Activated CD4-positive, alpha-beta memory T cell treated with anti-CD3 and anti-CD28 coated beads, Interleukin-2, amount 10 ng/mL, durations not matched to agents 7 days and 5 days (primary cell): ENCODE measurements at regions not wholly inside any gene's neighbourhood (a gene's known extent, or its start where the extent isn't known, plus 50 kb on each side); places are given as distances from the start of the nearest gene placed in this dataset.
"Not testable (repeated sequence)": the region's sequence is repeated elsewhere in the genome, so short reads cannot be mapped to it uniquely, and the experiment has no call there.

Experiments used
- CTCF ChIA-PET: fragments of 350-600 bp; sonication (Branson Sonifier 250); formaldehyde crosslinking; loops from one replicate; lab custom pipeline; 2021; ENCODE audit warnings: antibody characterized with exemption, inconsistent platforms; lab: Charles Lee
- POLR2A ChIA-PET: fragments of 350-600 bp; sonication (Branson Sonifier 250); formaldehyde crosslinking; loops from one replicate; lab custom pipeline; 2021; ENCODE audit warnings: antibody characterized with exemption; lab: Charles Lee
- DNase-seq: peaks from one replicate; pipeline ENCODE4 v3.0.0-alpha.2; 2020
- H3K27ac Mint-ChIP-seq: one replicate; pipeline ENCODE4 v1.8.0; 2021; ENCODE audit warnings: mild to moderate bottlenecking, mixed read lengths
- H3K27me3 Mint-ChIP-seq: one replicate; pipeline ENCODE4 v1.8.0; 2021; ENCODE audit warnings: mixed read lengths
- H3K36me3 Mint-ChIP-seq: one replicate; pipeline ENCODE4 v1.8.0; 2021; ENCODE audit warnings: low read depth, mixed read lengths
- H3K4me1 Mint-ChIP-seq: one replicate; pipeline ENCODE4 v1.8.0; 2021; ENCODE audit warnings: mixed read lengths
- H3K4me3 Mint-ChIP-seq: one replicate; pipeline ENCODE4 v1.8.0; 2021; ENCODE audit warnings: mild to moderate bottlenecking, mixed read lengths
- H3K9me3 Mint-ChIP-seq: one replicate; pipeline ENCODE4 v1.8.0; 2021; ENCODE audit warnings: mixed read lengths

DNA sequence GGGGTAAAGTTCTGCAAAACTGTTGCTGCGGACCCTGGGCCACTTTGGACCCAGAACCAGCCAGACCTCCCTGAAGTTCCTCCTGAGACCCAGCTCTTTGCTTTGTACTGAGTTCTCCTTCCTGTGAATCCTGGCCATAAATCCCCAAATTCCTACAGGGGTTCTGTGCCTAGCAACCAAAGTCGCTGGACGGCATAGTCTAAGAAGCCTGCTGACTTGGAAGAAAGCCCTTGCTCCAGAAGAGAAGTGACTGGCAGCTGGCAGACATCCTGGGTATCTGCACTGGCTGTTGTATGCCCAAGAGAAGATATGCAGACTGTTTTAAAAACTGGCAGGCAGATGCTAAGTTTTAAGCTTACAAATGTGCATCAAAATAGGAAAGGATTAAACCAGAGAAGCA is 99.9 kb upstream of the SLC24A4 start:
- Mint-ChIP-seq H3K27ac (no peak overlapping the region), H3K4me1 (no peaks in the 10 kb centered on the region), H3K4me3 (no peak overlapping the region), H3K9me3 (no peaks in the 10 kb centered on the region), H3K36me3 (no peaks in the 10 kb centered on the region), H3K27me3 (peaks cover 25% of the 10 kb centered on the region)
- ChIA-PET POLR2A (no interaction called here), CTCF (no interaction called here)
- DNase-seq = no peak

- no peaks in the 10 kb centered on the region for H3K9me3 Mint-ChIP-seq
- no peaks in the 10 kb centered on the region for H3K4me1 Mint-ChIP-seq
- ChIA-PET CTCF (no interaction called here), POLR2A (no interaction called here)
- no peak overlapping the region for H3K4me3 Mint-ChIP-seq
- H3K27ac Mint-ChIP-seq = no peak overlapping the region
- DNase-seq = no peak
- H3K27me3 Mint-ChIP-seq = peaks cover 18% of the 10 kb centered on the region
- H3K36me3 Mint-ChIP-seq = no peaks in the 10 kb centered on the region
Measured at GRCh38 chr14:92224358-92224954, 98.5 kb upstream of the SLC24A4 start.

DNA sequence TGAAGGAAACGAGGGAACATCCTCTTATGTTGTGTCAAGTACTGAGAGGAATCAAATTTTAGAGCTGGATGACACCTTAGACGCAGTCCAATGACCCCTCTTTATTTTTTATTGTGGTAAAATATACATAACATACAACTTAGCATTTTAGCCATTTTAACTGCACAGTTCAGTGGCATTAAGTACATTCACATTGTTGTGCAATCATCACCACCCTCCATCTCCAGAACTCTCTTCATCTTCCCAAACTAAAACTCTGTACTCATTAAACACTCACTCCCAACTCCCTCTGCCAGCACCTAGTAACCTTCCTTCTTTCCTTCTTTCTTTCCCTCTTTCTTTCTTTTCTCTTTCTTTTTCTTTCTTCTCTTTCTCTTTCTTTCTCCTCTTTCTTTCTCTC is 97.2 kb upstream of the SLC24A4 start:
- Mint-ChIP-seq H3K27me3 (peaks cover 23% of the 10 kb centered on the region), H3K27ac (no peak overlapping the region), H3K36me3 (no peaks in the 10 kb centered on the region), H3K4me1 (no peaks in the 10 kb centered on the region), H3K9me3 (no peaks in the 10 kb centered on the region), H3K4me3 (no peak overlapping the region)
- ChIA-PET POLR2A (no interaction called here), CTCF (no interaction called here)
- no peak for DNase-seq

DNA sequence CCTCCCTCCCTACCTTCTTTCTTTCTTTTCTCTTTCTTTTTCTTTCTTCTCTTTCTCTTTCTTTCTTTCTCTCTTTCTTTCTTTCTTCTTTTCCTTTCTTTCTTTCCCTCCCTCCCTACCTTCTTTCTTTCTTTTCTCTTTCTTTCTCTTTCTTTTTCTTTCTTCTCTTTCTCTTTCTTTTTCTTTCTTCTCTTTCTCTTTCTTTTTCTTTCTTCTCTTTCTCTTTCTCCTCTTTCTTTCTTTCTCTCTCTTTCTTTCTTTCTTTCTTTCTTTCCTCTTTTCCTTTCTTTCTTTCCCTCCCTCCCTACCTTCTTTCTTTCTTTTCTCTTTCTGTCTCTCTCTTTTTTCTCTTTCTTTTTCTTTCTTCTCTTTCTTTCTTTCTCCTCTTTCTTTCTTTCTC is 96.8 kb upstream of the SLC24A4 start:
- POLR2A ChIA-PET, H3K4me3 Mint-ChIP-seq, H3K4me1 Mint-ChIP-seq, H3K27ac Mint-ChIP-seq, H3K9me3 Mint-ChIP-seq, H3K36me3 Mint-ChIP-seq, CTCF ChIA-PET, DNase-seq: not testable (repeated sequence)
- H3K27me3 Mint-ChIP-seq = peaks cover 27% of the 10 kb centered on the region

DNA sequence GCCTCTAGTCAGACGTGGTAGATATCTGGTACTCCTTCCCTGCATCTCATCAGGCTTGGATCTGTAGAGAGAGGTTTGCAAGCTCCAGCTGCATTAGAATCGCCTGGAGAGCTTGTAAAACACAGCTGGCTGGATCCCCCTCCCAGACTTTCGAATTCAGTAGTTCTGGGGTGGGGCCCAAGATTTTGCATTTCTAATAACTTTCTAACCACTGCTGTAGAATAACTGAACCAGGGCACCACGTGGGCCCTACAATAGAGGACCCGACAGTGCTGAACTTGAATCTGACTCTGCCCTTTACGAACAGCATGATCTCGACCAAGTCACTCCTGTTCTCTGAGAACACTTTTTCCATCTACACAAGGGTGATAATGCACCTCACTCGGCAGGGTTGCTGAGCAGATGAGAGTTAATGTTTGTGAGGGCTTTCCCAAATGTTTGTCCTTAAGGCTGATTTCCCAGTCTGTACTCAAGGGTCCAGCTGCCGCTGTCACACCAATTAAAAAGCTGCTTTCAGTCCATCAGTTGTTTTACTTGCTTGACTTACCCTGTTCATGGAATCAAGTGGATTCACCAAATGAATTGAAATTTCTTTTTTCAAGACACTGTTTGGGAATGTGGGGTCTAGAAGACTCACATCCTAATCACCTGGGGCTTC is 86.6 kb upstream of the SLC24A4 start:
- H3K4me3 Mint-ChIP-seq = no peak overlapping the region
- H3K27me3 Mint-ChIP-seq = peaks cover 6% of the 10 kb centered on the region
- no peak overlapping the region for H3K27ac Mint-ChIP-seq
- H3K4me1 Mint-ChIP-seq = no peaks in the 10 kb centered on the region
- ChIA-PET POLR2A (no interaction called here), CTCF (no interaction called here)
- H3K9me3 Mint-ChIP-seq = peaks cover 6% of the 10 kb centered on the region
- no peaks in the 10 kb centered on the region for H3K36me3 Mint-ChIP-seq
- DNase-seq = no peak

DNA sequence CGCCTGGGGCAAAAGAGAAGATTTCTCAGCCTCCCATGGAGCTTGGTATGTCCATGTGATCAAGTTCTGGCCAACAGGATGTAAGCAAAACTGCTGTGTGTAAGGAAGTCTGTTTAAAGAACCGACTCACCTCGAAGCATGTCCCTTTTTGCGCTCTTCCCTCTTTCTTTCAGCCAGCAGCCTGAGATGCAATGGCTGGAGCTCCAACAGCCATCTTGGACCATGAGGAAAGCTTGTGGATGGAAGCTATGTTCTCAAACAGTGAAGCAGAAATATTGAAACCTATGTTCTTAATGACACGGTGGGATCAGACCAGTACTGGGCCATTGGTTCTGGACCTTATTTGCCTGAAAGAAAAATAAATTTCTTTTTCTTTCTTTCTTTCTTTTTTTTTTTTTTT is 82.3 kb upstream of the SLC24A4 start:
- no peak overlapping the region for H3K27ac Mint-ChIP-seq
- peaks cover 3% of the 10 kb centered on the region for H3K36me3 Mint-ChIP-seq
- H3K27me3 Mint-ChIP-seq = no peaks in the 10 kb centered on the region
- CTCF ChIA-PET = no interaction called here
- POLR2A ChIA-PET = no interaction called here
- peaks cover 19% of the 10 kb centered on the region for H3K9me3 Mint-ChIP-seq
- DNase-seq = no peak
- H3K4me3 Mint-ChIP-seq = no peak overlapping the region
- H3K4me1 Mint-ChIP-seq = no peaks in the 10 kb centered on the region

- Mint-ChIP-seq H3K4me1 (peaks cover 10% of the 10 kb centered on the region), H3K4me3 (no peak overlapping the region), H3K9me3 (peaks cover 29% of the 10 kb centered on the region), H3K27me3 (peaks cover 2% of the 10 kb centered on the region), H3K27ac (no peak overlapping the region), H3K36me3 (peaks cover 7% of the 10 kb centered on the region)
- DNase-seq = no peak
- POLR2A ChIA-PET = no interaction called here
- CTCF ChIA-PET = no interaction called here
Measured at GRCh38 chr14:92241966-92242595, 80.9 kb upstream of the SLC24A4 start.

- ChIA-PET CTCF (no interaction called here), POLR2A (no interaction called here)
- H3K4me1 Mint-ChIP-seq = peaks cover 10% of the 10 kb centered on the region
- peaks cover 7% of the 10 kb centered on the region for H3K36me3 Mint-ChIP-seq
- no peak overlapping the region for H3K4me3 Mint-ChIP-seq
- peaks cover 7% of the 10 kb centered on the region for H3K27me3 Mint-ChIP-seq
- no peak overlapping the region for H3K27ac Mint-ChIP-seq
- peaks cover 29% of the 10 kb centered on the region for H3K9me3 Mint-ChIP-seq
- DNase-seq = no peak
Measured at GRCh38 chr14:92244805-92245204, 78.2 kb upstream of the SLC24A4 start.

- ChIA-PET CTCF (no interaction called here), POLR2A (no interaction called here)
- H3K27ac Mint-ChIP-seq = no peak overlapping the region
- no peak for DNase-seq
- peaks cover 29% of the 10 kb centered on the region for H3K9me3 Mint-ChIP-seq
- peaks cover 10% of the 10 kb centered on the region for H3K4me1 Mint-ChIP-seq
- peaks cover 7% of the 10 kb centered on the region for H3K36me3 Mint-ChIP-seq
- H3K27me3 Mint-ChIP-seq = peaks cover 20% of the 10 kb centered on the region
- no peak overlapping the region for H3K4me3 Mint-ChIP-seq
Measured at GRCh38 chr14:92247341-92247740, 75.6 kb upstream of the SLC24A4 start.

- no peak overlapping the region for H3K27ac Mint-ChIP-seq
- H3K4me3 Mint-ChIP-seq = no peak overlapping the region
- no peak for DNase-seq
- H3K4me1 Mint-ChIP-seq = peaks cover 10% of the 10 kb centered on the region
- POLR2A ChIA-PET = no interaction called here
- peaks cover 7% of the 10 kb centered on the region for H3K36me3 Mint-ChIP-seq
- H3K9me3 Mint-ChIP-seq = peaks cover 29% of the 10 kb centered on the region
- CTCF ChIA-PET = no interaction called here
- peaks cover 24% of the 10 kb centered on the region for H3K27me3 Mint-ChIP-seq
Measured at GRCh38 chr14:92247947-92248346, 75.0 kb upstream of the SLC24A4 start.

- Mint-ChIP-seq H3K9me3 (peaks cover 25% of the 10 kb centered on the region), H3K4me1 (peaks cover 10% of the 10 kb centered on the region), H3K4me3 (no peak overlapping the region), H3K27me3 (peaks cover 31% of the 10 kb centered on the region), H3K36me3 (peaks cover 7% of the 10 kb centered on the region), H3K27ac (no peak overlapping the region)
- no peak for DNase-seq
- ChIA-PET CTCF (no interaction called here), POLR2A (no interaction called here)
Measured at GRCh38 chr14:92248696-92249095, 74.3 kb upstream of the SLC24A4 start.

- DNase-seq, H3K27ac Mint-ChIP-seq, POLR2A ChIA-PET, H3K36me3 Mint-ChIP-seq, H3K4me3 Mint-ChIP-seq: not testable (repeated sequence)
- Mint-ChIP-seq H3K4me1 (peaks cover 16% of the 10 kb centered on the region), H3K27me3 (peaks cover 44% of the 10 kb centered on the region), H3K9me3 (peaks cover 11% of the 10 kb centered on the region)
- CTCF ChIA-PET = interaction anchor here (0.7 kb wide), 1 partner anchor 330 kb away, joined by 3 read pairs; no protein-coding TSS in a partner anchor
Measured at GRCh38 chr14:92250366-92250765, 72.6 kb upstream of the SLC24A4 start.

GRCh38 chr14:92252323-92252722 is 70.6 kb upstream of the SLC24A4 start:
- H3K4me1 Mint-ChIP-seq = peaks cover 6% of the 10 kb centered on the region
- H3K4me3 Mint-ChIP-seq = no peak overlapping the region
- no peak overlapping the region for H3K27ac Mint-ChIP-seq
- peaks cover 54% of the 10 kb centered on the region for H3K27me3 Mint-ChIP-seq
- H3K36me3 Mint-ChIP-seq = no peaks in the 10 kb centered on the region
- POLR2A ChIA-PET = no interaction called here
- CTCF ChIA-PET = no interaction called here
- H3K9me3 Mint-ChIP-seq = no peaks in the 10 kb centered on the region
- DNase-seq = no peak
